ENCODE measurements at regions not wholly inside any gene's neighbourhood (a gene's known extent, or its start where the extent isn't known, plus 50 kb on each side); places are given as distances from the start of the nearest gene placed in this dataset.

GRCh38 chr6:137434640-137435039 is 59.6 kb downstream of the OLIG3 start:
- DNase-seq (ENCODE audit: low read depth in 1 of 2, low spot score in 1 of 2) = no peak

GRCh38 chr6:137432054-137432611 is 62.1 kb downstream of the OLIG3 start:
- DNase-seq (ENCODE audit: low read depth in 1 of 2, low spot score in 1 of 2) = no peak

GRCh38 chr6:137430954-137431353 is 63.2 kb downstream of the OLIG3 start:
- no peak for DNase-seq (ENCODE audit: low read depth in 1 of 2, low spot score in 1 of 2)

GRCh38 chr6:137427656-137428290 is 66.4 kb downstream of the OLIG3 start:
- DNase-seq (ENCODE audit: low read depth in 1 of 2, low spot score in 1 of 2) = no peak

- no peak for DNase-seq (ENCODE audit: low read depth in 1 of 2, low spot score in 1 of 2)
These were observed 68.0 kb downstream of the OLIG3 start for GRCh38 chr6:137426007-137426689.

GRCh38 chr6:137424251-137424650 is 69.9 kb downstream of the OLIG3 start:
- DNase-seq (ENCODE audit: low read depth in 1 of 2, low spot score in 1 of 2) = no peak

GRCh38 chr6:137423451-137424168 is 70.6 kb downstream of the OLIG3 start:
- no peak for DNase-seq (ENCODE audit: low read depth in 1 of 2, low spot score in 1 of 2)

GRCh38 chr6:137417396-137417795 is 76.8 kb downstream of the OLIG3 start:
- no peak for DNase-seq (ENCODE audit: low read depth in 1 of 2, low spot score in 1 of 2)

- DNase-seq (ENCODE audit: low read depth in 1 of 2, low spot score in 1 of 2) = no peak
These were observed 77.7 kb downstream of the OLIG3 start for GRCh38 chr6:137416376-137417109.

- no peak for DNase-seq (ENCODE audit: low read depth in 1 of 2, low spot score in 1 of 2)
These were observed 78.4 kb downstream of the OLIG3 start for GRCh38 chr6:137415834-137416190.

- peak; percentile 22 to 41 for DNase-seq (ENCODE audit: low read depth in 1 of 2, low spot score in 1 of 2)
These were observed 78.9 kb downstream of the OLIG3 start for GRCh38 chr6:137415127-137415833.

GRCh38 chr6:137414599-137414998 is 79.6 kb downstream of the OLIG3 start:
- no peak for DNase-seq (ENCODE audit: low read depth in 1 of 2, low spot score in 1 of 2)

GRCh38 chr6:137413482-137413881 is 80.7 kb downstream of the OLIG3 start:
- no peak for DNase-seq (ENCODE audit: low read depth in 1 of 2, low spot score in 1 of 2)

GRCh38 chr6:137412562-137412961 is 81.6 kb downstream of the OLIG3 start:
- no peak for DNase-seq (ENCODE audit: low read depth in 1 of 2, low spot score in 1 of 2)

- DNase-seq (ENCODE audit: low read depth in 1 of 2, low spot score in 1 of 2) = no peak
These were observed 84.9 kb downstream of the OLIG3 start for GRCh38 chr6:137409266-137409777.

GRCh38 chr6:137407816-137408215 is 86.4 kb downstream of the OLIG3 start:
- no peak for DNase-seq (ENCODE audit: low read depth in 1 of 2, low spot score in 1 of 2)

GRCh38 chr6:137405806-137406205 is 88.4 kb downstream of the OLIG3 start:
- DNase-seq (ENCODE audit: low read depth in 1 of 2, low spot score in 1 of 2) = no peak

GRCh38 chr6:137403855-137404254 is 90.3 kb downstream of the OLIG3 start:
- DNase-seq (ENCODE audit: low read depth in 1 of 2, low spot score in 1 of 2) = no peak

- no peak for DNase-seq (ENCODE audit: low read depth in 1 of 2, low spot score in 1 of 2)
These were observed 90.8 kb downstream of the OLIG3 start for GRCh38 chr6:137403443-137403842.

GRCh38 chr6:137402143-137402680 is 92.0 kb downstream of the OLIG3 start:
- no peak for DNase-seq (ENCODE audit: low read depth in 1 of 2, low spot score in 1 of 2)
